HG03025 (cell line): ENCODE measurements at regions not wholly inside any gene's neighbourhood (a gene's known extent, or its start where the extent isn't known, plus 50 kb on each side); places are given as distances from the start of the nearest gene placed in this dataset.

Experiments used
- ATAC-seq: cut with Tn5 transposase; IDR thresholded peaks from one replicate; pipeline ENCODE4 v1.9.1; 2021; ENCODE audit warnings: mild to moderate bottlenecking, moderate library complexity; ENCODE audit not compliant: unreplicated experiment, low FRiP score

DNA sequence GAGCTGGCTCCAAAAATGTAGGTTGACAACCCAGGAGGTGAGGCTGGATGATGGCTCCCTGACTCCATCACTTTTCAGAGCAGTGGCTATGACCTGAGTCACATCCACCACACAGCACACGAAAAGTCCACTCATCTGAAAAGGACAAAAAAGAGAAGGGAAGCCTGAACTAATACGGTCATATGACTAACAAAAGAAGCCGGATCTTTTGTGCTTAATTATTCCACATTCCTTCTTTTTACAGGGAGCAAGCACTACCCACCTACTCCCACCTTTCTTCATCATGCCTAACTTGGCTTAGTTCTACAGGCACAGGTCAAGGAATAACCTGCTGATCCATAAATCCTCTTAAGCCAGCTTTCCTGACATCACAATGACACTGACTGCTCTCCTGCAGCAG is 601.3 kb upstream of the MIR17HG start:
- no peak for ATAC-seq

DNA sequence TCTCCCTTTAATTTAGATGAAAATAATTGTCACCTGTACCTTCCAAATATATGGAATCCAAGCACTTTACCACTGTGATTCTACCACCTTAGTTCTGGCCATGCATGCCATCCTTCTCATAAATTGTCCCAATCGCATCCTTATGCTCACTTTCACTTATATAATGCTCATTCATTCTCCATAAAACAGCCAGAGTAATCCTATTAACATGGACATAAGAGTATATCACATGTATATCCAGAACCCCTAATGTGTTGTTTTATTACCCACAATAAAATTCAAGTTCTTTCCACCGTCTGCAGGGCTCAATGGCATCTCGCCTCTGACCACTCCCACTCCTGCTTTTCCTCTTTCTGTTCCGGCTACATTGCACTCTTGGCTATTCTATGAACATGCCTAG is 597.5 kb upstream of the MIR17HG start:
- no peak for ATAC-seq

DNA sequence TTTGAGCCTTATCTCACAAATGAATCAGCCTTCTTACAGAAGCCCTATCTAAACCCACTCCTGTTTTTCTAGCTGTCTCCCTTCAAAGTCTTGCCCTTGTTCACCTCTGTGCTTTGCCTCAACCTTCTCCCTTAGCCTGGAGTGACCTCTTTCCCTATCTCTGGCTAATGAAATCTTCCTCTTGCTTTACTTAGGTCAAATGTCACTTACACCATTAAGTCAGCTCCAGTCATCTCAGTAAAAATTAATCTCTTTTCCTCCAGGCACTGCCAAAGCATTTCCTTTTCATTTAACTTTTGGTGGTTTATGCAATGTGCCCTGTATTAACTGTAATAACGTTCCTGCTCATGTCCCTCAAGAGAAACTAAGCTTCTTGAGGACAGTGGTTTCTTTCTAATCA is 596.5 kb upstream of the MIR17HG start:
- ATAC-seq, result no peak

DNA sequence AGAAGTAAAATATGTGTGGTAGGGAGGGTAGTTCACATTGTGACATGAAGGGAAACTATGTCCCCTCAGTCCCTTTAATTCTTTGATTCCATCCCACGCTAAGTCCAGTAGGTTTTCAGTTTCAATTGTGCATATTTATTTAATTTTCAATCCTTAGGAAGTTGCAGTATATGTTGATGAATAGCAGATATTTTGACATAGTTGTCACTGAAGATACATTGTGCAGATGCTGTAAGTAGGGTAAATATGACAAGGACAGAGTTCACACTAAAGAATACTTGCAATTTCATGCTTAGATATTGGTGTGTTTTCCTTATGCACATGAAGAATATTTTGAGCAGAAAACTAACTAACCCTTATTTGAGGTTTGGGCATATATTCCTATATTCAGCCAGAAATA is 595.4 kb upstream of the MIR17HG start:
- ATAC-seq, result no peak

DNA sequence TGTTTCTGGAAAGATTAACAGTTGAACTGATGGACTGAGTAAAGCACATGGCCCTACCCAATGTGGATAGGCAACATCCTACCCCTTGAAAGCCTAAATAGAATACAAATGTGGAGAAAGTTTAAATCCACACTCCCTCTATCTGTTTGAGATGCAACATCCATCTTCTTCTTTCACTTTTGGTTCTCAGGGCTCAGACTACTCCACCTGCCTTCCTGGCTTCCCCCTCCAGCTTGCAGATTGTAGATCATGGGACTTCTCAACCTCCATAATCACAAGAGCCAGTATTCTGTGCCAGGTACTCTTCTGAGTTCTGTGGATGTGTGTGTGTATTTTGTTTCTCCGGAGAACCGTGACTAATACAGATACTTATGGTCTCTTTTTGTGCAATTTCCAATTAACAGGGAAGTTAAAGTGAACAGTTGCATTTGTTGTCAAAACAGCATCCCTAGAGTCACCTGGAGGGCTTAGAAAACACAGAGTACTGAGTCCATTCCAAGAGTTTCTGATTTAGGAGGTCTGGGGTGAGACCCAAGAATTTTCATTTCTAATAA is 590.3 kb upstream of the MIR17HG start:
- ATAC-seq, result no peak

DNA sequence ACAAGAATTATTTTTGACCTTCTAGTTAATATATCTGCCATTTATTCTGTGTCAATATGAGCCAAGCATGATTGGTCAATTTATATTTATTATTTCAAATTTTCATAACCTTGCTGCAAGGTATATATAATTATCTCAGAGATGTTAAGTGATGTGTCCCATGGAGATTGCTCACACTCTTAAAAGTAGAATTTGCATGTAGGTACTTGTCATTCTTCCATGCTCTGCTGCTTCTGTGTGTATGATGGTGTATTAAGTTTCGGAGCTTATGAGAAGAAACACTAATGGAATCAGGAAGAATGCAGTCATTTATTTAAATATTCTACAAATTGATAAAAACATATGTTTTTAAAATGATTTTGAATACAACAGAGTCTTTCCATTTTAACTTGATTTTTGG is 586.8 kb upstream of the MIR17HG start:
- no peak for ATAC-seq

DNA sequence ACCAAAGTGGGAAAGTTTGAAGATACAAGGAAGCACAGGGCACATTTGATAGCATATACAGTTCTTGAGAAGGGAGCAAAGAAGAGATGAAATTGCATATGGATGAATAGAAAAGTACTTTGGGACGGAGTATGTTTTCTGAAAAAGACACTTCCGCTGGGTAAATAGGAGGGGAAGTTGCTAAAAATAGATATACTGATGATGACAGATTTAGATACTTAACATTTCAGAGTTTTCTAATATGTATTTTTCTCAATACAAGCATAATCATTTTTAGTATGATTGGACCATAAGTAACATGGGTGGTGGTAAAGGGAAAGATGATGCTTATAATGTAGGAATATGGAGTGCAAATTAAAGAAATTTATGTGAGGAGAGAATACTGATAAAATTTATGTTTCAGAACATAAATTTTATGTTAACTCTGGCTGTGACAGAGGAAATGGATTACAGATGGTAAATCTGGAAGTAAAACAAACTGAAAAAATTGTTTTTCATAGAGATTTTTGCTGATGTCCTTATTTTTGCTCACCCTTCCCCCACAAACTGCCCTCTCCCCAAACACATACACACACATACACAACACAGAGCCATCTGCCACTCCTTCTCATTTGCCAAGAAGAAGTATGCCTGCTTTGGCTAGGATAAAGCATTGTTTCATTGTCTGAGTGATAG is 583.9 kb upstream of the MIR17HG start:
- no peak for ATAC-seq

DNA sequence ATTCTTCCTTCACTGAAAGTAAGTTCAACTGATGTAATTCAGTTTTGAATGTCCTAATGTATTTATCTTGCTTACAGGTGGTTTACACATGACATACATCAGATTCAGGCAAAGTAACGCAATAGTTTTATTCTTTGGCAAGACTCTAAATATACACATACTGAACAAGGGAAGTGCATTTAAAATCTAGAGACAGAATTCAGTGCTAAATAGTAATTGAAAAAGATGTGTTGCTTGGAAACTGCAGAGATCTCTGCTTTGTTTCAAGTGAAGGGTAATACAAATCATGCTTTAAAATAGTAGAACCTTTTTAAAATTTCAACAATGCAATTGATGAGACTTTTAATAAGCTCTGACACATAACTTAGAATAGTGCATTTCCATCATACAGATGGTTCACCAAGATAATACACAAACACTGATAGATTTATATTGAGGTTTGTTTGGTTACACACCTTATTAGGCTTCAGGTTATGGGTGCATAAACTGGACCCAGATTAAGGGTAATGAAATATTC is 581.0 kb upstream of the MIR17HG start:
- no peak for ATAC-seq

DNA sequence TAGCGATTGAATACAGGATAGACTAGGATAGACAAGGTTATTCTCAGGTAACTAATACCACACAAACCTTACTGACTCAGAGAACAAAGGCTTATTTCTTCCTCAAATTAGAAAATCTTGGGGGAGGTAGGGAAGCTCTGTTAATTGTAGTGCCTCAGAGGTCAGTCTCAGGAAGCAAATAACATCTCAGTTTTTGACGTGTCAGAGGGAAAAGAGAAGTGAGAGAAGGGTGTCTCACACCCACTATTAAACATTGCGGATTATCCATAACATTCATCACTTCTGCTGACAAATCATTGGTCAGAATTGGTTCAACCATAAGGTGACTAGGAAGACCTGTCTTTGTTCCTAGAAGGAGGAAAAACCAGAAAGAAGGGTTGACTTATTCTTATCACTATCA is 579.4 kb upstream of the MIR17HG start:
- no peak for ATAC-seq

DNA sequence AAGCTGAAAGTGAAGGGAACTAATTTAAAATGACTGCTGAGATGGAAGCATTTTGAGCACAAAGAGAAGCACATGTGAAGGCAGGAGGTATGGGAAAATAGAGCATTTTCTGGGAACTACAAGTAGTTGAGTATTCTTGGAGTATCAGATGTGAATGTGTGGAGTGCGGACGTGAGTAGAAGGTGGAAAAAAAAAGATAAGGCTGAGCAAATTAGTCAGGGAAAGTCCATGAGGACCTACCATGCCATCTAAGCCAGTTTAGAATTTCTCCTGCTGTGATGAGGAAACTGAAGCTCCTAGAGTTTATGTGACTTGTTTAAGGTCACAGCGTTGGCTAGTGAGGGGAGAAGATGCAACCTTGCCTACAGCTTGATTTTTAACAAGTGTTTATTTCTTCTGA is 578.1 kb upstream of the MIR17HG start:
- no peak for ATAC-seq

DNA sequence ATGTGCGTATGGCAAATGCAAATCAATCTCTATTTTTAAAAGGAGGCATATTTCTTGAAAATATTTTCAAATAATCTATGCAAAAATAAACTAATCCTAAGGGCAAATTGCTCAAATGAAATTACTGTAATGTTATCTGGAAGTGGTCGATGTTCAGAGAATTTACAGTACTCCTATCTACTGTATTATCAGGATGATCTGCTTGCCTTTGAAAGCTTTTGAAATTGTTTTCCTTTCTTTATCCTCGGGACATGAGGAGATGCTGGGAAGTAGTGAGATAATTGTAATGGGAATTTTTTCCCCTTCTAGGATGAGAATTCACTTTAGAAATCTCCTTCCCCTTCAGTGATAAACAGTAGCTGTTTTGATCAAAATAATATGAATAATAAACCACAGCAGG is 577.2 kb upstream of the MIR17HG start:
- ATAC-seq, result no peak

DNA sequence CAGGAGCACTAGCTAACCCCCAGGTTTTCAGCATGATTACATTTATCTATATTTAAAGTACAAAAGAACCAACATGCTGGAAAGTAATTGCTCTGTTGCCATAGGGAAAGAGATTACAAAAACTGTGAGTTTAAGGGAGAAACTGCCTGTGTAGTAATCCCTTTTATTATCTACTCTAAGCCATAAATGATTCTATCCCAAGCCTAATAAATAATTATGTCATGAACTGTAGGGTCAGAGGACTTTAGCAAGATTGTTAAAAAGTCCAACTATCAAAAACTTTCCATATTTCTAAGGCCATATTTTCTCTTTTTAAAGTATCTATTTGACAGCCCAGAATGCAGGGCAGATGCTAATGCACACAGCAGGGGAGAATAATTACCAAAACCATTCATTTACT is 573.8 kb upstream of the MIR17HG start:
- no peak for ATAC-seq

DNA sequence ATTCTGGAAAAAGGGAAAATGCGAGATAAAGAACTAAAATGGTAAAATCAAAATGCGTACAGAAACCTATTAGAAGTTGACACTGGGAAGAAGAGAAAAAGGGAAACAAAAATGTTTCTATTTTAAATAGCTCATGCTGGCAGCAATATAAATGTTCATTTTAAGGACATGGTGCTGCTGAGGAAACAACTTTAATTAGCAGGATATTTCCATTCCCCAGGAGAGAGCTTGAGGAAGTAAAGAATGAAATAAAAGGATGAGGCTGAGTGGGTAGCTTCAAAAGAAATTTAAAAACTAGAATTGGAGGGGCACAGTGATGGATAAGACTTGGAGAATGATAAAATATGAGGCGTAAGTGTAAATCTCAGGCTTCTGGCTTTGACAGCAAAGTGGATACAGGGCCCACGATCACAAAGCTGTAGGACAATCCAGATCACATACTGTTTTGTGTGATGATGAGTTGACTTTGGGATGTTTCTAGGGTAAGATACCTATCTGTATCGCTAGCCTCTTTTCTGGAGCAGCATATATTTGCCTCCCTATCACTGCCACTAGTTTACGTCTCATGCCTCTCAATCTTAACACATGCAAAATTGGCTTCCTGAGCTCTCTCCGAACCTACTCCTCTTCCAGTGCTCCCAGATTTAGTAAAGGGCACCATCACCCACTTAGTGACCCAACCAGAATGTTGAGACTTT is 571.3 kb upstream of the MIR17HG start:
- no peak for ATAC-seq

DNA sequence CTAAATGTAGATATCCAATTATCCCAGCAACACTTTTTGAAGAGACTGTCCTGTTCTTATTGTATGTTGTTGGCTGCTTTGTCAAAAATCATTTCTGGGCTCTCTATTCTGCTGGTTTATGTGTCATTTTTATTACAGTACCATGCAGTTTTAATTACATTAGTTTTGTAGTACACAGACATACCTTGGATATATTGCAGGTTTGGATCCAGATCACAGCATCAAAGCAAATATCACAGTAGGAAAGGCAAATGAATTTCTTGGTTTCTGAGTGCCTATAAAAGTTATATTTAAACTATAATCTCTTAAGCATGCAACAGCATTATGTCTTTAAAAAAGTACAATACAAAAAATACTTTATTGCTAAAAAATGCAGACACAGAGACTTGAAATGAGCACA is 564.2 kb upstream of the MIR17HG start:
- ATAC-seq, result no peak

DNA sequence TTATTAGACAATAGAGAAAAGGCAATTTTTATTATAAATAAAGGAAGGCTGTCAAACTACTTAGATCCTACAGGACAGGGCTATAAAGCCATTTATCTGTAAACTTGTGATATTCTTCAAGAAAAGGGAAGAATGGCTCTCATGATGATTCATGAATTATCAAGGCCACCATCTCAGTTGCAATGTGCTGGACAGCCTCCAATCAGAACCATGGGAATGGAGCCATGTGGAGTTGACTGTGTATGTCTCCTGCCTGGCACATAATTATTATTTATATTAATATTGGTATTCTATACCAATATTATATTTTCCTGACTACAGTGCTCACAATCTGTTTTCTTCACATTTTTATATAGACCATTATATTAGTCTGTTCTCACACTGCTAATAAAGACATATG is 560.5 kb upstream of the MIR17HG start:
- no peak for ATAC-seq

DNA sequence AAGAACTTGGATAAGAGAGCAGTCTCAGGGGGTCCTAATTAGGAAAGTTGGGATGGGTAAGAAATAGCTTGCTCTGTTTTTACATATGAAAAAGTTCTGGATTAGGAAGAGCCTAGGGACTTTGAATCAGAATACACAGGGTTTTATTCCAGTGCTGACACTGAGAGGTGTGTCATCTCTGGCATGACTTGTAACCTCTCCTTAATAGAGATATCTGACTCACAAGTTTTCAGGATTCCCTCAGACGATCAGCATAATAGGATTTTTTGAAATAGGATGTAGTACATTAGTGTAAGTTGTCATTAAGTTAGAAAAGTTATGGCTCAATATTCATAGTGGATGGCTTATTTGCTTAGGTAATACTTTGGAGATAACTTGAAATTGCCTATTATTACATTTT is 555.2 kb upstream of the MIR17HG start:
- no peak for ATAC-seq

DNA sequence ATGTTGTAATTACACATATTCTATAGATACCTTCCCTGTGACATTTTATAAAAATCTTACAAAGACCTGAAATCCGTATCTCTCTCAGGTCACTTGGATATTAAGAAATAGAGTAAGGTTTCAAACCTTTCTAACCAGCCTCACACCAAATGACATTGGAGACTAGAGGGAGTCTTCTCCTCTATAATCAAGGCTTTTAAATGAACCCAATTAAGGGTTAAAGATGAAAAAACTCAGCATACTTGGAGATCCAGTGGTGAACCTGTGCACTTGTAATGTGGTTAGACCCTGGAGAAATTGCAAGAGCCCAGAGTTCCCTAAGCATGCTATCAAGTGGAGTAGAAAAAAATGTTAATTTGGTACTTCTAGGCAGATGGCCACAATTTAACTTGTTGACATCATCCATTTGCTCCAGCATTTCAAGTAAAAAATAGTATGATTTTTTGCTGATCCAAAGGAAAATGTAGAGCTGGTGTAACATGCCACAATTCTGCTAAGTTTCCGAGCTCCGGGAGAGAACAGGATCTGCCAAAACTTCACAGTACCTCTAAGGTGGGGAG is 554.1 kb upstream of the MIR17HG start:
- no peak for ATAC-seq

DNA sequence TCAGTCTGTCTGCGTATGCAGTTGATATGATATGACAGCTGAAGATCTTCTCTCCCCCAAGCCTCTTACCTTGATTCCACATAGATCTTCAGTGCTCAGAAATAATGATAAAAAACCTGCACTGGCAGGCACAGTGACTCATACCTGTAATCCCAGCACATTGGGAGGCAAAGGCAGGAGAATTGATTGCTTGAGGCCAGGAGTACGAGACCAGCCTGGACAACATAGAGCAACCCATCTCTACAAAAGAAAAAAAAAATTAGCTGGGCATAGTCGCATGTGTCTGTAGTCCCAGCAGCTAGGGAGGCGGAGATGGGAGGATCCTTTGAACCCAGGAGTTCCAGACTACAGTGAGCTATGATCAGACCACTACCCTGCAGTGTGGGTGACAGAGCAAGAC is 551.0 kb upstream of the MIR17HG start:
- ATAC-seq, result no peak

DNA sequence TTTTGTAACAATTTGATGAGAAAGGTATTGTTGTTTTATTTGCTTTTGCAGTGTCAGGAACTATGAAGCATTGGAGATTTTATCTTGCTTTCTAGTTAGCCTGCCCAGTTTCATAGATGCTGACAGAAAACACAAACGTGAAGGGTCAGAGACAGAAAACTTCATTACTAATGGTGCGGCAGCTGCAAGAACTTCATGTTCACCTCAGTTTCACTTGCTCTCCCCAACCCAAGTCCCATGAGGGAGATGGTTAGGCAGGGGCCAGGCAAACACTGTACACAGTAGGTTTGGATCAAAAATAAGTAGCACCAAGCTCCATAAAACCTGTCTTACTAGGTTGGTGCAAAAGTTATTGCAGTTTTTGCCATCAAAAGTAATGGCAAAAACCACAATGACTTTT is 550.2 kb upstream of the MIR17HG start:
- ATAC-seq, result no peak

DNA sequence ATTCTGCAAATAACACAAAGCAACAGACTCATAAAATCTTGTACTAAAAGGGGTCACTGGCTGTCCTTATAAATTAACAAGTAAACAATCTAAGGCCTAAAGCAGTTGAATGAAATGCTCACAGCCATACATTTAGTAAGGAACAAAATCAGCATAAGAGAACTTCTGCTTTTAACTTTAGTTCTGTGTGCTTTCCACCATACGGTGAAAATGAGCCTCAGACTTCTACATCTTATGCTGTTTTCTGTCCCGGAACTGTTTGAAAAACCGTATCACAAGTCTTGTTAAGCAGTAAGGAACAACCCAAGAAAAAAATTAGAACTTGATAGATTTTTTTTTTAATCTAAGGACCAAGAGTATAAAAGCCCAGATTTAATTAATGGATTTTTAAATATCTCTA is 549.1 kb upstream of the MIR17HG start:
- no peak for ATAC-seq

DNA sequence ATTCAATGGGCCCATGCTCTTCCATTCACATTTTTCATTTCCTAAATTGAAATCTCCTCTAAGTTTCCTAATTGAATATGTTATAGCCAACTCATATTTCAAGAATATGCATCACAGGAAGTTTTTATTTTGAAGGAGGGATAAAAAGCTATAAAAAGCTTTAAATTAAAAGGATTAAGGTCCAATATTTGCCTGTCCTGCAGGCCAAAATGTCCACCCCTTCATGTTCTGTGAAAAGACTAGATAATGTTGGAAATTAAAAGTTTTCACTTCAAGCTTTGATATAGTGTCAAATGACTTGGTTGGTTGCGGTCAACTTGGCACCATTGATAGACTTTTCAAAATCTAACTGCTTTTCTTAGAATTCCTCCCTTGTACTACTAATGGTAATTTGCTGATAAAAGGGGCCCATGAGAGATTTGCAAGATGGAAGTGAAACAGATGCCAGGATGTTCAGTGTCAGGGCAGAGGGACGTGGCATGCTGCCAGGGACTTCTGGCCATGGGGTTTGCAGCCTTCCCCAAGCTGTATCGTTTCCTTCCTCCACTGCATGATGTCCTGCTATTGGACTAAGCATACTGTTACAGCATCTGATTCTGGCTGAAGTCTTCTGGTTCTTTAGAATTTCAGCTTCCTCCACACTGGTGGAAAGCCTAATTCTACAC is 547.3 kb upstream of the MIR17HG start:
- no peak for ATAC-seq
